ENCODE measurements at regions not wholly inside any gene's neighbourhood (a gene's known extent, or its start where the extent isn't known, plus 50 kb on each side); places are given as distances from the start of the nearest gene placed in this dataset.

DNA sequence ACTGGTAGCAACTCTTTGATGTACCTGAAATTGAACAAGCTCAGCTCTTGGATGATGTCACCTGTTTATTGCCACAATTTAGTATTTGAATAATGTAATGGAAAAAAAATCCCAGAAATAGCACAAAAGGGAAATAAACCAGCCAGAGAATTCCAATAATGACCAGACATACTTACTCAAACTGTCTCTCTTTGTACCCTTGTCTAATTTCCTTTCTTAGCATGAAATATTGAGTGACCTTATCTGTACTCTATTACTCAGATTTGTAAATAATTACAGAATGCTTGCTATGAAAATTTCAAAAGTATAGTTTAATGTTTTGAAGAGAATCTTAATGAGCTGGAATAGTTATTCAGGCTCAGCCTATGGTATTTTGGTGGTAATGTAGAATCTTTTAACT is 555.4 kb upstream of the SGO1 start:
- intact Hi-C loops (cut with micrococcal nuclease) = no loop called here
- DNase-seq (ENCODE audit: low read depth, low spot score) = no peak
- no peak for ATAC-seq

DNA sequence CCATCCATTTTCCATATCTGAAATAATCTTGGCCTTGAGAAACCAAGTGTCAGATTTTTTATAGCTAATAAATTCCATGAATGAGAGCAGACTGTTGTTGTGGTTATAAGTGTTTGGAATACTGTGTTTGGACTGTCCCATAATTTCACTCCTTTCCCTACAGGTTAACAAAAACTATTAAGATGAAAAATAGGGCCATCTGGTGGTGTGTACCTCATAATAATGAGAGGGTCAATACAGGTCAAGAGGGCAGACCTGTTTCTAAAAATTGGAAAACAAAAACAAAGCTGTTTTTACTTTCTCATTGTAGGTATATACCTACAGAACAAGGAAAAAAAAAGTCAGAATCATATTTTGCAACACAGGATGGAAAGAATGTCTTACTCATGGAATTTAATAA is 553.8 kb upstream of the SGO1 start:
- Histone ChIP-seq H3K9ac (ENCODE audit: low read length) (no peak overlapping the region), H4K20me1 (ENCODE audit: insufficient read depth) (no peaks in the 10 kb centered on the region), H3K27me3 (ENCODE audit: insufficient read depth, low read length) (no peaks in the 10 kb centered on the region), H2AFZ (ENCODE audit: low read depth, low read length, poor library complexity, severe bottlenecking) (no peak overlapping the region), H3K9me2 (ENCODE audit: insufficient read depth) (no peaks in the 10 kb centered on the region), H3K4me1 (ENCODE audit: control insufficient read depth in 1 of 2, insufficient read depth in 2 of 2, low read length in 2 of 2) (no peaks in the 10 kb centered on the region), H3K9me3 (ENCODE audit: control insufficient read depth in 1 of 2, insufficient read depth in 1 of 2, low read depth in 1 of 2, low read length in 2 of 2) (peaks cover 4 to 8% of the 10 kb centered on the region in 2 experiments; a peak in 2 of 4 replicates), H3K27ac (ENCODE audit: low read depth, low read length) (no peak overlapping the region), H3K36me3 (ENCODE audit: control insufficient read depth in 1 of 2, insufficient read depth in 2 of 2, low read length in 2 of 2) (no peaks in the 10 kb centered on the region), H3K4me3 (replicated peaks in 1 of 2; ENCODE audit: low read depth in 1 of 2, low read length in 2 of 2) (no peak overlapping the region), H3K79me2 (ENCODE audit: insufficient read depth, low read length) (no peaks in the 10 kb centered on the region), H3K4me2 (ENCODE audit: low read length) (no peak overlapping the region)
- intact Hi-C loops (cut with micrococcal nuclease) = no loop called here
- no TSS peak for BruUV-seq (replicated peaks)
- POLR2A ChIA-PET = no interaction called here
- RAD21 ChIA-PET (ENCODE audit: low non-redundant PET in 1 of 2, low total read pairs in 2 of 2, uncharacterized antibody in 2 of 2, unreplicated experiment in 2 of 2) = no interaction called here
- ATAC-seq (no peak), DNase-seq (ENCODE audit: low read depth, low spot score) (no peak)
- CTCF ChIA-PET = no interaction called here
- TF ChIP-seq, protein P1, sequence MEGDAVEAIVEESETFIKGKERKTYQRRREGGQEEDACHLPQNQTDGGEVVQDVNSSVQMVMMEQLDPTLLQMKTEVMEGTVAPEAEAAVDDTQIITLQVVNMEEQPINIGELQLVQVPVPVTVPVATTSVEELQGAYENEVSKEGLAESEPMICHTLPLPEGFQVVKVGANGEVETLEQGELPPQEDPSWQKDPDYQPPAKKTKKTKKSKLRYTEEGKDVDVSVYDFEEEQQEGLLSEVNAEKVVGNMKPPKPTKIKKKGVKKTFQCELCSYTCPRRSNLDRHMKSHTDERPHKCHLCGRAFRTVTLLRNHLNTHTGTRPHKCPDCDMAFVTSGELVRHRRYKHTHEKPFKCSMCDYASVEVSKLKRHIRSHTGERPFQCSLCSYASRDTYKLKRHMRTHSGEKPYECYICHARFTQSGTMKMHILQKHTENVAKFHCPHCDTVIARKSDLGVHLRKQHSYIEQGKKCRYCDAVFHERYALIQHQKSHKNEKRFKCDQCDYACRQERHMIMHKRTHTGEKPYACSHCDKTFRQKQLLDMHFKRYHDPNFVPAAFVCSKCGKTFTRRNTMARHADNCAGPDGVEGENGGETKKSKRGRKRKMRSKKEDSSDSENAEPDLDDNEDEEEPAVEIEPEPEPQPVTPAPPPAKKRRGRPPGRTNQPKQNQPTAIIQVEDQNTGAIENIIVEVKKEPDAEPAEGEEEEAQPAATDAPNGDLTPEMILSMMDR (IDR thresholded peaks at IDR 0.05 in 2 of 3, conservative IDR thresholded peaks at IDR 0.05 in 1 of 3; ENCODE audit: borderline replicate concordance in 1 of 3, insufficient read depth in 1 of 3, low read depth in 2 of 3, low read length in 2 of 3) = no peak
- no peak for TF ChIP-seq POLR2AphosphoS5 (IDR thresholded peaks at IDR 0.05; ENCODE audit: low read depth, low read length)
- no peak for TF ChIP-seq ZFX (IDR thresholded peaks at IDR 0.05)
- TF ChIP-seq TCF7L2 (IDR thresholded peaks at IDR 0.05; ENCODE audit: borderline replicate concordance, extremely low read depth, insufficient read depth, insufficient read length) = no peak
- TF ChIP-seq SIN3A (IDR thresholded peaks at IDR 0.05; ENCODE audit: low read depth) = no peak
- TF ChIP-seq EZH2 (IDR thresholded peaks at IDR 0.05) = no peak
- no peak for TF ChIP-seq YY1 (IDR thresholded peaks at IDR 0.05; ENCODE audit: extremely low read depth, insufficient replicate concordance, low read depth, low read length)
- no peak for TF ChIP-seq POLR2A (IDR thresholded peaks at IDR 0.05; ENCODE audit: borderline replicate concordance, extremely low read depth, insufficient read depth, insufficient read length)
- TF ChIP-seq, protein P2, sequence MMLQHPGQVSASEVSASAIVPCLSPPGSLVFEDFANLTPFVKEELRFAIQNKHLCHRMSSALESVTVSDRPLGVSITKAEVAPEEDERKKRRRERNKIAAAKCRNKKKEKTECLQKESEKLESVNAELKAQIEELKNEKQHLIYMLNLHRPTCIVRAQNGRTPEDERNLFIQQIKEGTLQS (IDR thresholded peaks at IDR 0.05) = no peak
- TF ChIP-seq, protein P3, sequence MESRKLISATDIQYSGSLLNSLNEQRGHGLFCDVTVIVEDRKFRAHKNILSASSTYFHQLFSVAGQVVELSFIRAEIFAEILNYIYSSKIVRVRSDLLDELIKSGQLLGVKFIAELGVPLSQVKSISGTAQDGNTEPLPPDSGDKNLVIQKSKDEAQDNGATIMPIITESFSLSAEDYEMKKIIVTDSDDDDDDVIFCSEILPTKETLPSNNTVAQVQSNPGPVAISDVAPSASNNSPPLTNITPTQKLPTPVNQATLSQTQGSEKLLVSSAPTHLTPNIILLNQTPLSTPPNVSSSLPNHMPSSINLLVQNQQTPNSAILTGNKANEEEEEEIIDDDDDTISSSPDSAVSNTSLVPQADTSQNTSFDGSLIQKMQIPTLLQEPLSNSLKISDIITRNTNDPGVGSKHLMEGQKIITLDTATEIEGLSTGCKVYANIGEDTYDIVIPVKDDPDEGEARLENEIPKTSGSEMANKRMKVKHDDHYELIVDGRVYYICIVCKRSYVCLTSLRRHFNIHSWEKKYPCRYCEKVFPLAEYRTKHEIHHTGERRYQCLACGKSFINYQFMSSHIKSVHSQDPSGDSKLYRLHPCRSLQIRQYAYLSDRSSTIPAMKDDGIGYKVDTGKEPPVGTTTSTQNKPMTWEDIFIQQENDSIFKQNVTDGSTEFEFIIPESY (IDR thresholded peaks at IDR 0.05; ENCODE audit: extremely low read depth, insufficient replicate concordance, low read length) = no peak

More for the DNA sequence above, 555.4 kb upstream of the SGO1 start:
- RAD21 ChIA-PET (ENCODE audit: low non-redundant PET in 1 of 2, low total read pairs in 2 of 2, uncharacterized antibody in 2 of 2, unreplicated experiment in 2 of 2) = no interaction called here
- H4K20me1 ChIP-seq (ENCODE audit: insufficient read depth) = no peaks in the 10 kb centered on the region
- H3K9me2 ChIP-seq (ENCODE audit: insufficient read depth) = no peaks in the 10 kb centered on the region
- no peaks in the 10 kb centered on the region for H3K4me1 ChIP-seq (ENCODE audit: control insufficient read depth in 1 of 2, insufficient read depth in 2 of 2, low read length in 2 of 2)
- H3K27ac ChIP-seq (ENCODE audit: low read depth, low read length) = no peak overlapping the region
- BruUV-seq (replicated peaks) = no TSS peak
- H3K9ac ChIP-seq (ENCODE audit: low read length) = no peak overlapping the region
- H3K79me2 ChIP-seq (ENCODE audit: insufficient read depth, low read length) = no peaks in the 10 kb centered on the region
- no peaks in the 10 kb centered on the region for H3K27me3 ChIP-seq (ENCODE audit: insufficient read depth, low read length)
- no peaks in the 10 kb centered on the region for H3K36me3 ChIP-seq (ENCODE audit: control insufficient read depth in 1 of 2, insufficient read depth in 2 of 2, low read length in 2 of 2)
- POLR2A ChIA-PET = no interaction called here
- TF ChIP-seq SRF (IDR thresholded peaks at IDR 0.05; ENCODE audit: low read depth) (no peak), TCF7L2 (IDR thresholded peaks at IDR 0.05; ENCODE audit: borderline replicate concordance, extremely low read depth, insufficient read depth, insufficient read length) (no peak), SP1 (IDR thresholded peaks at IDR 0.05; ENCODE audit: low read depth) (no peak), ELF1 (IDR thresholded peaks at IDR 0.05; ENCODE audit: borderline replicate concordance, low read depth) (no peak), POLR2AphosphoS5 (IDR thresholded peaks at IDR 0.05; ENCODE audit: low read depth, low read length) (no peak), CEBPB (IDR thresholded peaks at IDR 0.05; ENCODE audit: low read depth) (no peak), EZH2phosphoT487 (IDR thresholded peaks at IDR 0.05; ENCODE audit: borderline replicate concordance) (no peak), ZFX (IDR thresholded peaks at IDR 0.05) (no peak), JUND (IDR thresholded peaks at IDR 0.05) (no peak), SIN3A (IDR thresholded peaks at IDR 0.05; ENCODE audit: low read depth) (no peak), POLR2A (IDR thresholded peaks at IDR 0.05; ENCODE audit: borderline replicate concordance, extremely low read depth, insufficient read depth, insufficient read length) (no peak), EGR1 (IDR thresholded peaks at IDR 0.05; ENCODE audit: low read depth) (no peak), FOSL1 (IDR thresholded peaks at IDR 0.05; ENCODE audit: low read depth) (no peak)
- TF ChIP-seq, protein P4, sequence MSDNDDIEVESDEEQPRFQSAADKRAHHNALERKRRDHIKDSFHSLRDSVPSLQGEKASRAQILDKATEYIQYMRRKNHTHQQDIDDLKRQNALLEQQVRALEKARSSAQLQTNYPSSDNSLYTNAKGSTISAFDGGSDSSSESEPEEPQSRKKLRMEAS (IDR thresholded peaks at IDR 0.05) = no peak
- TF ChIP-seq, protein P2 (IDR thresholded peaks at IDR 0.05) = no peak
- CTCF ChIA-PET = no interaction called here
- no peak overlapping the region for H2AFZ ChIP-seq (ENCODE audit: low read depth, low read length, poor library complexity, severe bottlenecking)
- H3K9me3 ChIP-seq (ENCODE audit: control insufficient read depth in 1 of 2, insufficient read depth in 1 of 2, low read depth in 1 of 2, low read length in 2 of 2) = peaks cover 4 to 8% of the 10 kb centered on the region in 2 experiments; a peak in 2 of 4 replicates
- H3K4me3 ChIP-seq (replicated peaks in 1 of 2; ENCODE audit: low read depth in 1 of 2, low read length in 2 of 2) = no peak overlapping the region
- H3K4me2 ChIP-seq (ENCODE audit: low read length) = no peak overlapping the region

Data from HCT116 (cell line).